ENCODE measurements at regions not wholly inside any gene's neighbourhood (a gene's known extent, or its start where the extent isn't known, plus 50 kb on each side); places are given as distances from the start of the nearest gene placed in this dataset.
"Not testable (repeated sequence)": the region's sequence is repeated elsewhere in the genome, so short reads cannot be mapped to it uniquely, and the experiment has no call there.

- H3K27ac ChIP-seq (ENCODE audit: low read depth, low read length): no peak overlapping the region
- no peak overlapping the region for H3K4me3 ChIP-seq (ENCODE audit: low read depth, low read length)
- CTCF ChIA-PET: no interaction called here
- POLR2A ChIA-PET: no interaction called here
- no peaks in the 10 kb centered on the region for H3K27me3 ChIP-seq (ENCODE audit: control insufficient read depth, insufficient read depth, low read length)
- no peak for DNase-seq (ENCODE audit: low read depth, low spot score)
- H3K9me3 ChIP-seq (ENCODE audit: control insufficient read depth, insufficient read depth, low read length): peaks cover 19% of the 10 kb centered on the region
- no peak for TF ChIP-seq CTCF (IDR thresholded peaks at IDR 0.05; ENCODE audit: low read depth, low read length)
Measured at GRCh38 chr15:19956124-19956796, 585.3 kb downstream of the GOLGA6L6 start.

DNA sequence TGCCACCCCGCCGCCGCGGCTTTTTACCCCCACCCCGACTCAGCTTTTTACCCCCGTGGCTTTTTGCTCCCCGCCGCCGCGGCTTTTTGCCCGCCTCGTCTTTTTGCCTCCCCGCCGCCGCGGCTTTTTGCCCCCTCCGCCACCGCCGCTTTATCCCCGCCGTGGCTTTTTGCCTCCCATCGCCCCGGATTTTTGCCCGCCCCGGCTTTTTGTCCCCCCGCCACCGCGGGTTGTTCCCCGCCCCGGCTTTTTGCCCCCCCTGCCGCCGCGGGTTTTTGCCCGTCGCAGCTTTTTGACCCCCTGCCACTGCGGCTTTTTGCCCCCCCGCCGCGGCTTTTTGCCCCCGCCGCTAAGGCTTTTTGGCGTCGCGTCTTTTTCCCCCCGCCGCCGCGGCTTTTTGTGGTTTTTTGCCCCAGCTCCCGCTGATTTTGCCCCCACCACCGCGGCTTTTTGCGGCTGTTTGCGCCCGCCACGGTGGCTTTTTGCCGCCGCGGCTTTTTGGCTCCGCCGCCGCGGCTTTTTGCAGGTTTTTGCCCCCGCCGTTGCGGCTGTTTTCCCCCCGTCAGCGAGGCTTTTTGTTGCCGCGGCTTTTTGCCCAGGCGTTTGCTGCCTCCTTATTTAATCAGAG lies 597.2 kb downstream of the GOLGA6L6 start:
- no peaks in the 10 kb centered on the region for H3K27me3 ChIP-seq (ENCODE audit: control insufficient read depth, insufficient read depth, low read length)
- no peak for DNase-seq (ENCODE audit: low read depth, low spot score)
- CTCF ChIA-PET: no interaction called here
- peaks cover 20% of the 10 kb centered on the region for H3K9me3 ChIP-seq (ENCODE audit: control insufficient read depth, insufficient read depth, low read length)
- POLR2A ChIA-PET: no interaction called here
- no peak for TF ChIP-seq CTCF (IDR thresholded peaks at IDR 0.05; ENCODE audit: low read depth, low read length)
- H3K4me3 ChIP-seq (ENCODE audit: low read depth, low read length): no peak overlapping the region
- no peak overlapping the region for H3K27ac ChIP-seq (ENCODE audit: low read depth, low read length)

GRCh38 chr15:19943515-19943914 lies 598.1 kb downstream of the GOLGA6L6 start:
- Histone ChIP-seq H3K9me3 (ENCODE audit: control insufficient read depth, insufficient read depth, low read length) (peaks cover 19% of the 10 kb centered on the region), H3K27me3 (ENCODE audit: control insufficient read depth, insufficient read depth, low read length) (no peaks in the 10 kb centered on the region), H3K4me3 (ENCODE audit: low read depth, low read length) (no peak overlapping the region), H3K27ac (ENCODE audit: low read depth, low read length) (no peak overlapping the region)
- ChIA-PET POLR2A (no interaction called here), CTCF (no interaction called here)
- DNase-seq (ENCODE audit: low read depth, low spot score): no peak
- TF ChIP-seq CTCF (IDR thresholded peaks at IDR 0.05; ENCODE audit: low read depth, low read length): no peak

- H3K27ac ChIP-seq (ENCODE audit: low read depth, low read length); H3K4me3 ChIP-seq (ENCODE audit: low read depth, low read length); CTCF ChIA-PET; H3K27me3 ChIP-seq (ENCODE audit: control insufficient read depth, insufficient read depth, low read length); DNase-seq (ENCODE audit: low read depth, low spot score); POLR2A ChIA-PET: not testable (repeated sequence)
- H3K9me3 ChIP-seq (ENCODE audit: control insufficient read depth, insufficient read depth, low read length): peaks cover 17% of the 10 kb centered on the region
Measured at GRCh38 chr15:19903281-19903680, 638.3 kb downstream of the GOLGA6L6 start.

- DNase-seq (ENCODE audit: low read depth, low spot score); CTCF ChIA-PET; POLR2A ChIA-PET; H3K27me3 ChIP-seq (ENCODE audit: control insufficient read depth, insufficient read depth, low read length); H3K4me3 ChIP-seq (ENCODE audit: low read depth, low read length); H3K27ac ChIP-seq (ENCODE audit: low read depth, low read length): not testable (repeated sequence)
- peaks cover 15% of the 10 kb centered on the region for H3K9me3 ChIP-seq (ENCODE audit: control insufficient read depth, insufficient read depth, low read length)
Measured at GRCh38 chr15:19902388-19902787, 639.2 kb downstream of the GOLGA6L6 start.

DNA sequence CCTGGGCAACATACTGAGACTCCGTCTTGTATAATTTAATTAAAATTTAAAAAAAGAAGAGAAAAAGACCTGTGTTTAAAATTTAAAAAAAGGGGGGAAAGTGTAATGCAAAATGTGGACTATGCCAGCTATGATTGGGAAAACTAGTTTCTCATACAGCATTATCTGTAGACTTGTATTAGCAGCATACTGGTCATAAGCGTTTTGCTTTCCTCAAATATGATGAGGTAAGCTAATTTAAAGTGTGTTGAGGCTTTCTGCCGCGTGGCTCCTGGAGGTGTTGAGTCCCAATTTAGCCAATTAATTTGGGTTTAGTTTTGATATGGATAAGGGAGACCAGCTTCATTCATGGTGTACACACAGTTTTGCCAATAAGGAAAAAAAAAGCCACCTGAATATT lies 640.2 kb downstream of the GOLGA6L6 start:
- H3K27ac ChIP-seq (ENCODE audit: low read depth, low read length); DNase-seq (ENCODE audit: low read depth, low spot score); CTCF ChIA-PET; H3K4me3 ChIP-seq (ENCODE audit: low read depth, low read length); POLR2A ChIA-PET; H3K27me3 ChIP-seq (ENCODE audit: control insufficient read depth, insufficient read depth, low read length): not testable (repeated sequence)
- H3K9me3 ChIP-seq (ENCODE audit: control insufficient read depth, insufficient read depth, low read length): peaks cover 15% of the 10 kb centered on the region

Data from AG04450 (cell line).